ENCODE measurements at regions not wholly inside any gene's neighbourhood (a gene's known extent, or its start where the extent isn't known, plus 50 kb on each side); places are given as distances from the start of the nearest gene placed in this dataset.

DNA sequence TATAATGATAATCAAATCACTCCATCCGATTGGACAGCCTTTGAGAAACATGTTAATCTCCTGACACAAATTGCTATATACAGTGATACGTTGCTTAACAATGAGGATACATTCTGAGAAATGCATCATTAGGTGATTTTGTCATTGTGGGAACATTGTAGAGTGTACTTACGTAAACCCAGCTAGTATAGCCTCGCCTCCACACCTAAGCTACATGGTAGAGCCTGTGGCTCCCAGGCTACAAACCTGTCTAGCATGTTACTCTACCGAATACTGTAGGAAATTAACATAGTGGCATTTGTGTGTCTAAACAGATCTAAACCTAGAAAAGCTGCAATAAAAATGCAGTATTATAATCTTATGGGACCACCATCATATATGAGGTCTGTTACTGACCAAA is 128.6 kb upstream of the PWP1 start:
- no peak for TF ChIP-seq POLR2A (IDR thresholded peaks at IDR 0.05)
- TF ChIP-seq, protein P1, sequence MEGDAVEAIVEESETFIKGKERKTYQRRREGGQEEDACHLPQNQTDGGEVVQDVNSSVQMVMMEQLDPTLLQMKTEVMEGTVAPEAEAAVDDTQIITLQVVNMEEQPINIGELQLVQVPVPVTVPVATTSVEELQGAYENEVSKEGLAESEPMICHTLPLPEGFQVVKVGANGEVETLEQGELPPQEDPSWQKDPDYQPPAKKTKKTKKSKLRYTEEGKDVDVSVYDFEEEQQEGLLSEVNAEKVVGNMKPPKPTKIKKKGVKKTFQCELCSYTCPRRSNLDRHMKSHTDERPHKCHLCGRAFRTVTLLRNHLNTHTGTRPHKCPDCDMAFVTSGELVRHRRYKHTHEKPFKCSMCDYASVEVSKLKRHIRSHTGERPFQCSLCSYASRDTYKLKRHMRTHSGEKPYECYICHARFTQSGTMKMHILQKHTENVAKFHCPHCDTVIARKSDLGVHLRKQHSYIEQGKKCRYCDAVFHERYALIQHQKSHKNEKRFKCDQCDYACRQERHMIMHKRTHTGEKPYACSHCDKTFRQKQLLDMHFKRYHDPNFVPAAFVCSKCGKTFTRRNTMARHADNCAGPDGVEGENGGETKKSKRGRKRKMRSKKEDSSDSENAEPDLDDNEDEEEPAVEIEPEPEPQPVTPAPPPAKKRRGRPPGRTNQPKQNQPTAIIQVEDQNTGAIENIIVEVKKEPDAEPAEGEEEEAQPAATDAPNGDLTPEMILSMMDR (IDR thresholded peaks at IDR 0.05) = no peak

All from Peyer's patch (tissue), 4 donors.